ENCODE measurements at regions not wholly inside any gene's neighbourhood (a gene's known extent, or its start where the extent isn't known, plus 50 kb on each side); places are given as distances from the start of the nearest gene placed in this dataset.

GRCh38 chr3:68089572-68090011, 435.2 kb upstream of the SUCLG2 start:
- Histone ChIP-seq H3K4me3 (no peak overlapping the region), H3K36me3 (no peaks in the 10 kb centered on the region), H3K9me3 (ENCODE audit: low read depth) (no peaks in the 10 kb centered on the region), H3K27me3 (no peaks in the 10 kb centered on the region), H3K27ac (no peak overlapping the region), H3K4me1 (ENCODE audit: low read depth) (no peaks in the 10 kb centered on the region)
- TF ChIP-seq, protein P1, sequence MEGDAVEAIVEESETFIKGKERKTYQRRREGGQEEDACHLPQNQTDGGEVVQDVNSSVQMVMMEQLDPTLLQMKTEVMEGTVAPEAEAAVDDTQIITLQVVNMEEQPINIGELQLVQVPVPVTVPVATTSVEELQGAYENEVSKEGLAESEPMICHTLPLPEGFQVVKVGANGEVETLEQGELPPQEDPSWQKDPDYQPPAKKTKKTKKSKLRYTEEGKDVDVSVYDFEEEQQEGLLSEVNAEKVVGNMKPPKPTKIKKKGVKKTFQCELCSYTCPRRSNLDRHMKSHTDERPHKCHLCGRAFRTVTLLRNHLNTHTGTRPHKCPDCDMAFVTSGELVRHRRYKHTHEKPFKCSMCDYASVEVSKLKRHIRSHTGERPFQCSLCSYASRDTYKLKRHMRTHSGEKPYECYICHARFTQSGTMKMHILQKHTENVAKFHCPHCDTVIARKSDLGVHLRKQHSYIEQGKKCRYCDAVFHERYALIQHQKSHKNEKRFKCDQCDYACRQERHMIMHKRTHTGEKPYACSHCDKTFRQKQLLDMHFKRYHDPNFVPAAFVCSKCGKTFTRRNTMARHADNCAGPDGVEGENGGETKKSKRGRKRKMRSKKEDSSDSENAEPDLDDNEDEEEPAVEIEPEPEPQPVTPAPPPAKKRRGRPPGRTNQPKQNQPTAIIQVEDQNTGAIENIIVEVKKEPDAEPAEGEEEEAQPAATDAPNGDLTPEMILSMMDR (IDR thresholded peaks at IDR 0.05; ENCODE audit: low read depth, low read length) = no peak
- DNase-seq (ENCODE audit: low read depth in 1 of 2, low spot score in 1 of 2) = no peak

- Histone ChIP-seq H3K4me1 (ENCODE audit: low read depth) (no peaks in the 10 kb centered on the region), H3K4me3 (no peak overlapping the region), H3K36me3 (no peaks in the 10 kb centered on the region), H3K9me3 (ENCODE audit: low read depth) (no peaks in the 10 kb centered on the region), H3K27me3 (no peaks in the 10 kb centered on the region), H3K27ac (no peak overlapping the region)
- TF ChIP-seq, protein P1 (IDR thresholded peaks at IDR 0.05; ENCODE audit: low read depth, low read length) = no peak
- DNase-seq (ENCODE audit: low read depth in 1 of 2, low spot score in 1 of 2) = peak in 1 of 2 donors; percentile 1
Measured at GRCh38 chr3:68088636-68089035, 434.2 kb upstream of the SUCLG2 start.

DNA sequence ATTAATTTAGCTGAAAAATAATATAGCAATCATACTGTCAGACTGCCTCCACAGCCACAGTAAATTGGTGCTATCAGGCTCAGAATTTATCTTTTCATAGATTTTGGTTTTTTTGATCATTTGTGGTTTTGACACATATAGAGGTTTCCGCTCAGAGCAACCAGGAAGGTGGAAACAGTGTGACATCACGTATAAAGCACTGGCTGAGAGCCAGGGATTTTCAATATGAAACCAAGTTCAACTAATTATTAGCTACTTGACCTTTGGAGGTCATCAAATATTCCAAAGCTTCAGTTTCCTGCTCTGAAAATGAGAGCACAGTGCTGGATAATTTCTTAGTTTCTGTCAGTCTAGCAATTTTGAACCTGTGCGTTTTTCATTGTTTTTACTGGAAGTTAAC, 433.8 kb upstream of the SUCLG2 start:
- no peak overlapping the region for H3K27ac ChIP-seq
- H3K27me3 ChIP-seq = no peaks in the 10 kb centered on the region
- DNase-seq (ENCODE audit: low read depth in 1 of 2, low spot score in 1 of 2) = no peak
- no peaks in the 10 kb centered on the region for H3K4me1 ChIP-seq (ENCODE audit: low read depth)
- H3K4me3 ChIP-seq = no peak overlapping the region
- no peaks in the 10 kb centered on the region for H3K9me3 ChIP-seq (ENCODE audit: low read depth)
- H3K36me3 ChIP-seq = no peaks in the 10 kb centered on the region
- TF ChIP-seq, protein P1 (IDR thresholded peaks at IDR 0.05; ENCODE audit: low read depth, low read length) = no peak

DNA sequence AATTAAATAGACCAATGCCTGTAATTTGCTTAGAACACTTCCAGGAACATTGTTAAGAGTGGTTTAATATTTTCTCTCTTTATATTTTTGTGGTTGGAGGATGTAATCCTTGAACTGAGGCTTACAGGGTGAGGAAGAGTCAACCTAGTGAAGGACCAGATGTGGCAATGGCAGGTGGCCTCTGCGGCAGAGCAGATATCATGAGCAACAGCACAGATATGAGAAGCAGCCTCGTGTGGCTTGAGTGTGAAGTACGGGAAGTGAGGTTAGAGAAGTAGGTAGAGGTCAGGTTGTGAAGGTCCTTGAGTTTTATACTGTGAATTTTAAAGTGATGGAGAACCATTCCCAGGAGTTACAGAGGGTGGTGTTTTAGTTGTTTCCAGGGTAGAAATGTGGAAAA, 417.6 kb upstream of the SUCLG2 start:
- Histone ChIP-seq H3K4me3 (no peak overlapping the region), H3K27me3 (no peaks in the 10 kb centered on the region), H3K27ac (no peak overlapping the region), H3K4me1 (ENCODE audit: low read depth) (no peaks in the 10 kb centered on the region), H3K36me3 (no peaks in the 10 kb centered on the region), H3K9me3 (ENCODE audit: low read depth) (no peaks in the 10 kb centered on the region)
- no peak for DNase-seq (ENCODE audit: low read depth in 1 of 2, low spot score in 1 of 2)
- TF ChIP-seq, protein P1 (IDR thresholded peaks at IDR 0.05; ENCODE audit: low read depth, low read length) = no peak

DNA sequence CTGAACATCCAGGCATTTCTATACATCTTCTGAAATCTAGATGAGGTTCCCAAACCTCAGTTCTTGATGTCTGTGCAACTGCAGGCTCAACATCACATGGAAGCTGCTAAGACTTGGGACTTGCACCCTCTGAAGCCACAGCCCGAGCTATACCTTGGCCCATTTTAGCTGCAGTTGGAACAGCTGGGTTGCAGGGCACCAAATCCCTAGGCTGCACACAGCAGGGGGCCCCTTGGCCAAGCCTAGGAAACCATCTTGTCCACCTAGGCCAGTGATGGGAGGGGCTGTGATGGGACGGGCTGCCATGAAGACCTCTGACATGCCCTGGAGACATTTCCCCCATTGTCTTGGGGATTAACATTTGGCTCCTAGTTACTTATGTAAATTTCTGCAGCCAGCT, 415.8 kb upstream of the SUCLG2 start:
- Histone ChIP-seq H3K4me1 (ENCODE audit: low read depth) (no peaks in the 10 kb centered on the region), H3K4me3 (no peak overlapping the region), H3K36me3 (no peaks in the 10 kb centered on the region), H3K27ac (no peak overlapping the region), H3K27me3 (no peaks in the 10 kb centered on the region), H3K9me3 (ENCODE audit: low read depth) (no peaks in the 10 kb centered on the region)
- TF ChIP-seq, protein P1 (IDR thresholded peaks at IDR 0.05; ENCODE audit: low read depth, low read length) = no peak
- DNase-seq (ENCODE audit: low read depth in 1 of 2, low spot score in 1 of 2) = no peak

- no peak for DNase-seq (ENCODE audit: low read depth in 1 of 2, low spot score in 1 of 2)
- H3K36me3 ChIP-seq = no peaks in the 10 kb centered on the region
- no peaks in the 10 kb centered on the region for H3K27me3 ChIP-seq
- no peak overlapping the region for H3K27ac ChIP-seq
- H3K9me3 ChIP-seq (ENCODE audit: low read depth) = no peaks in the 10 kb centered on the region
- no peaks in the 10 kb centered on the region for H3K4me1 ChIP-seq (ENCODE audit: low read depth)
- TF ChIP-seq, protein P1 (IDR thresholded peaks at IDR 0.05; ENCODE audit: low read depth, low read length) = no peak
- no peak overlapping the region for H3K4me3 ChIP-seq
Measured at GRCh38 chr3:68067314-68067713, 412.9 kb upstream of the SUCLG2 start.
